ENCODE measurements at regions not wholly inside any gene's neighbourhood (a gene's known extent, or its start where the extent isn't known, plus 50 kb on each side); places are given as distances from the start of the nearest gene placed in this dataset.

DNA sequence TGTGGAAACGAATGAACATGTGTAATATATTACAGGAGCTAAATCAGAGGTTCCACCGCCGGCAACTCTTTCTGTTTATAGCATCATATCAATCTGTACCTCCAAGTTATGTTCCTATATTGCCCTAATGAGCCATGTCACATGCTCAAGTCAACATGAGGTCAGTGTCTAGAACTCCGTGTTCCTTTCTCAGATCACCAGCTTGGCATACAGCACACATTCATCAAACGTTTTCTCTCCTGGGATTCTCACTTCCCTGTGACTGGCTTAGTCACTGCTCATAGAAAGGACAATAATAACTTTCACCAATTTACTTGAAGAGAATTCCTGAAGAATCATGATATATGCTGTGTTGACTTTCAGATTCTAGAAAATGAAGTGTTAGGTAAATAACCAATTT is 532.0 kb upstream of the SPANXN1 start:
- DNase-seq = no peak
- no TSS peak for BruUV-seq (replicated peaks)
- intact Hi-C loops (cut with micrococcal nuclease; ENCODE audit: unreplicated experiment) = no loop called here
- H3K27me3 Mint-ChIP-seq (ENCODE audit: unreplicated experiment) = no peaks in the 10 kb centered on the region
- H3K4me3 Mint-ChIP-seq (ENCODE audit: low read depth, unreplicated experiment) = no peak overlapping the region
- CTCF ChIA-PET = no interaction called here
- H3K36me3 Mint-ChIP-seq (ENCODE audit: insufficient read depth, unreplicated experiment) = no peaks in the 10 kb centered on the region
- H3K27ac Mint-ChIP-seq (ENCODE audit: unreplicated experiment) = no peak overlapping the region
- no peaks in the 10 kb centered on the region for H3K9me3 Mint-ChIP-seq (ENCODE audit: low read depth, unreplicated experiment)
- no peaks in the 10 kb centered on the region for H3K4me1 Mint-ChIP-seq (ENCODE audit: low read depth, unreplicated experiment)
- TF ChIP-seq, protein P1, sequence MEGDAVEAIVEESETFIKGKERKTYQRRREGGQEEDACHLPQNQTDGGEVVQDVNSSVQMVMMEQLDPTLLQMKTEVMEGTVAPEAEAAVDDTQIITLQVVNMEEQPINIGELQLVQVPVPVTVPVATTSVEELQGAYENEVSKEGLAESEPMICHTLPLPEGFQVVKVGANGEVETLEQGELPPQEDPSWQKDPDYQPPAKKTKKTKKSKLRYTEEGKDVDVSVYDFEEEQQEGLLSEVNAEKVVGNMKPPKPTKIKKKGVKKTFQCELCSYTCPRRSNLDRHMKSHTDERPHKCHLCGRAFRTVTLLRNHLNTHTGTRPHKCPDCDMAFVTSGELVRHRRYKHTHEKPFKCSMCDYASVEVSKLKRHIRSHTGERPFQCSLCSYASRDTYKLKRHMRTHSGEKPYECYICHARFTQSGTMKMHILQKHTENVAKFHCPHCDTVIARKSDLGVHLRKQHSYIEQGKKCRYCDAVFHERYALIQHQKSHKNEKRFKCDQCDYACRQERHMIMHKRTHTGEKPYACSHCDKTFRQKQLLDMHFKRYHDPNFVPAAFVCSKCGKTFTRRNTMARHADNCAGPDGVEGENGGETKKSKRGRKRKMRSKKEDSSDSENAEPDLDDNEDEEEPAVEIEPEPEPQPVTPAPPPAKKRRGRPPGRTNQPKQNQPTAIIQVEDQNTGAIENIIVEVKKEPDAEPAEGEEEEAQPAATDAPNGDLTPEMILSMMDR (IDR thresholded peaks at IDR 0.05; ENCODE audit: unreplicated experiment) = no peak

DNA sequence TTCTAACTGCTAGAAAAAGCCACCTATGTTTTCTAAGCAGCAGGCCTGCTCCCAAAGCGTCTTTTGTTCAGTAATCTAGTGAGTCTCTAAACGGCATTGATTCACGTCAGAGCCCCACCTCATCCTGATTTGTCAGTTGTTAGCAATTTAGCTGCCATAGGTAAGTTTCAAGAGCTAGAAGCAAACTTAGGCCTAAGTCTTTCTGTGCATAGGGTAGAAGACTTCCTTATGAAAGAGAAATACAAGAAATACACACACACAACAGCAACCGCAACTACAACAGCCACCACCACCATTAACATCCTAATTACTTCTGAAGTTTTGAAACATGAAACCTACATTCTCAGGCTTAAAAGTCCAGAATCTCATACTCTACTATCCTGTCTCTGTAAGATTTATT is 531.1 kb upstream of the SPANXN1 start:
- no peaks in the 10 kb centered on the region for H3K36me3 Mint-ChIP-seq (ENCODE audit: insufficient read depth, unreplicated experiment)
- TF ChIP-seq, protein P1 (IDR thresholded peaks at IDR 0.05; ENCODE audit: unreplicated experiment) = no peak
- H3K27ac Mint-ChIP-seq (ENCODE audit: unreplicated experiment) = no peak overlapping the region
- H3K27me3 Mint-ChIP-seq (ENCODE audit: unreplicated experiment) = no peaks in the 10 kb centered on the region
- H3K9me3 Mint-ChIP-seq (ENCODE audit: low read depth, unreplicated experiment) = no peaks in the 10 kb centered on the region
- no peaks in the 10 kb centered on the region for H3K4me1 Mint-ChIP-seq (ENCODE audit: low read depth, unreplicated experiment)
- no peak overlapping the region for H3K4me3 Mint-ChIP-seq (ENCODE audit: low read depth, unreplicated experiment)
- intact Hi-C loops (cut with micrococcal nuclease; ENCODE audit: unreplicated experiment) = no loop called here
- BruUV-seq (replicated peaks) = no TSS peak
- CTCF ChIA-PET = no interaction called here
- DNase-seq = no peak

DNA sequence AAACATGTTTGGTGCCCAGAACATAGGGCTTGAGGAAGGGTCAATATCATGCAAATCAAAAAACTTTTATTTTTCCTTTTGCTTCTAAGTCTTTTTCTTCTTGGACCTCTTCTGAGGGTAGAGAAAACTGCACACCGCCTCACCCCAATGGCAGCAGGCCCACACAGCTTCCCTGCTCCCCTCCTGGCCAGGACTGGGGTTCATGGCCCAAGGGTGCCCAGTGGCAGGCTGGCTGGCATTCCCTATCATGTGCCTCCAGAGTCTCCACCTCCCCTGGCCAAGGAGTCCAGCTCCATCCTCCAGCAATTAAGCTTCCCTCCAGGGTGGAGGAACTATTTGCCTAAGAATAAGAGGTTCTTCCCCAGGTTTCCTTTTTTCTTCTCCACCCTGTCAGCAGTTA is 529.6 kb upstream of the SPANXN1 start:
- no peak overlapping the region for H3K27ac Mint-ChIP-seq (ENCODE audit: unreplicated experiment)
- H3K4me3 Mint-ChIP-seq (ENCODE audit: low read depth, unreplicated experiment) = no peak overlapping the region
- CTCF ChIA-PET = no interaction called here
- no peak for DNase-seq
- H3K9me3 Mint-ChIP-seq (ENCODE audit: low read depth, unreplicated experiment) = no peaks in the 10 kb centered on the region
- no TSS peak for BruUV-seq (replicated peaks)
- no peaks in the 10 kb centered on the region for H3K27me3 Mint-ChIP-seq (ENCODE audit: unreplicated experiment)
- no peaks in the 10 kb centered on the region for H3K36me3 Mint-ChIP-seq (ENCODE audit: insufficient read depth, unreplicated experiment)
- intact Hi-C loops (cut with micrococcal nuclease; ENCODE audit: unreplicated experiment) = no loop called here
- H3K4me1 Mint-ChIP-seq (ENCODE audit: low read depth, unreplicated experiment) = no peaks in the 10 kb centered on the region
- TF ChIP-seq, protein P1 (IDR thresholded peaks at IDR 0.05; ENCODE audit: unreplicated experiment) = no peak

DNA sequence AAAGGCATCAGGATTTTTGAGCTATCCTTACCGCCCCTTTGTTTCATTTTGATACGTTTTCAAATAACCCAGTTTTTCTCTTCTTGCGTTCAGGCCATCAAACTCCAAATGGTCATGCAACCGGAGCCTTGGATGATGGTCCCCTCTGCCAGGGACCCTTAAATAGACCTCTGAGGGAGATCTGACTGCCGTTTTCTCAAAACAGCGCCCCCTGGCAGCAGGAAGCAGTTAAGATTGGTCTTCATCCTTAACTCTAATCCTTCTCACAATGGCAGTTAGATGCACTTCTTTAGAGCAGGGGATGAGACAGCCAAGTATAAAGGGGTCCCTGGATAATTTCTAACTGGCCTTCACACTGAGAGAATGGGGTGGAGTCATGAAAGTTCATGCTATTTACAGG is 525.0 kb upstream of the SPANXN1 start:
- no peak for DNase-seq
- no peaks in the 10 kb centered on the region for H3K36me3 Mint-ChIP-seq (ENCODE audit: insufficient read depth, unreplicated experiment)
- TF ChIP-seq, protein P1 (IDR thresholded peaks at IDR 0.05; ENCODE audit: unreplicated experiment) = no peak
- H3K27ac Mint-ChIP-seq (ENCODE audit: unreplicated experiment) = no peak overlapping the region
- CTCF ChIA-PET = no interaction called here
- H3K4me3 Mint-ChIP-seq (ENCODE audit: low read depth, unreplicated experiment) = no peak overlapping the region
- H3K27me3 Mint-ChIP-seq (ENCODE audit: unreplicated experiment) = no peaks in the 10 kb centered on the region
- H3K9me3 Mint-ChIP-seq (ENCODE audit: low read depth, unreplicated experiment) = peaks cover 4% of the 10 kb centered on the region
- BruUV-seq (replicated peaks) = no TSS peak
- intact Hi-C loops (cut with micrococcal nuclease; ENCODE audit: unreplicated experiment) = no loop called here
- no peaks in the 10 kb centered on the region for H3K4me1 Mint-ChIP-seq (ENCODE audit: low read depth, unreplicated experiment)

DNA sequence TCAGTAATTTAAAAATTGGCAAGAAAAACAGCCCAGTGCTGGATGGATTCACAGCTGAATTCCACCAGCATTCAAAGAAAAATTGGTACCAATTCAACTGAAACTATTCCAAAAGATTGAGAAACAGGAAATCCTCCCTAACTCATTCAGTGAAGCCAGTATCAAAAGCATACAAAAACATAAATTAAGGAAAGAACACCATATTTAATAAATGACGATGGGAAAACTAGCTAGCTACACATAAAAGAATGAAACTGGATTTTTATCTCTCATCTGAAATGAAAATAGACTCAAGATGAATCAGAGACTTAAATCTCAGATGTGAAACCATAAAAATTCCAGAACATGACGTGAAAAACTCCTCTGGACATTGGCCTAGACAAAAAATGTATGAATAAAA is 516.8 kb upstream of the SPANXN1 start:
- H3K36me3 Mint-ChIP-seq (ENCODE audit: insufficient read depth, unreplicated experiment) = no peaks in the 10 kb centered on the region
- H3K4me1 Mint-ChIP-seq (ENCODE audit: low read depth, unreplicated experiment) = no peaks in the 10 kb centered on the region
- intact Hi-C loops (cut with micrococcal nuclease; ENCODE audit: unreplicated experiment) = no loop called here
- H3K4me3 Mint-ChIP-seq (ENCODE audit: low read depth, unreplicated experiment) = no peak overlapping the region
- peaks cover 7% of the 10 kb centered on the region for H3K9me3 Mint-ChIP-seq (ENCODE audit: low read depth, unreplicated experiment)
- BruUV-seq (replicated peaks) = no TSS peak
- H3K27me3 Mint-ChIP-seq (ENCODE audit: unreplicated experiment) = no peaks in the 10 kb centered on the region
- CTCF ChIA-PET = interaction anchor here (0.6 kb wide), 1 partner anchor 497 kb away, joined by 3 read pairs; no protein-coding TSS in a partner anchor
- no peak for DNase-seq
- H3K27ac Mint-ChIP-seq (ENCODE audit: unreplicated experiment) = no peak overlapping the region
- TF ChIP-seq, protein P1 (IDR thresholded peaks at IDR 0.05; ENCODE audit: unreplicated experiment) = no peak

All from Calu3 (cell line).